ENCODE measurements at regions not wholly inside any gene's neighbourhood (a gene's known extent, or its start where the extent isn't known, plus 50 kb on each side); places are given as distances from the start of the nearest gene placed in this dataset.

DNA sequence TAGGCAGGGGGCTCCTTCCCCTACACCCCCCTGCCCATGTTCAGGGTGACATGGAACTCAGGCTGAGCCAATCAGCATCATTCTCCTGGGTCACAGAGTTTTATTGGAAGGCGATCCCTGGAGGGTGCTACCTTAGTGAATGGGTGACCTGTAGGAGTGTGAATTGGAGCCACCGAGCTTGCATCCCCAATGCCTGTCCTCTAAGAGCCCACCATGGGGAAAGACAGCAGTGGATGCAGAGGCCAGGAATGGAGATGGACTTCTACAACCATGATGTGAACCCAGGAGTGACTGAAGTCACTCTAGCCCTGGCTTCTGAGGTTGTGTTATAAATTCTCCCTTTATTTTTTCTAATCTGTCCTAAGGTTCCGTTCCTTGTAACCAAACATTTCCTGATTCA, 89.4 kb downstream of the CCDC71L start (continued):
- TF ChIP-seq TCF7L2 (IDR thresholded peaks at IDR 0.05; ENCODE audit: borderline replicate concordance, extremely low read depth, insufficient read depth, insufficient read length): no peak
- no peak for TF ChIP-seq JUND (IDR thresholded peaks at IDR 0.05)
- TF ChIP-seq SP1 (IDR thresholded peaks at IDR 0.05; ENCODE audit: low read depth): no peak
- TF ChIP-seq YY1 (IDR thresholded peaks at IDR 0.05; ENCODE audit: extremely low read depth, insufficient replicate concordance, low read depth, low read length): no peak

DNA sequence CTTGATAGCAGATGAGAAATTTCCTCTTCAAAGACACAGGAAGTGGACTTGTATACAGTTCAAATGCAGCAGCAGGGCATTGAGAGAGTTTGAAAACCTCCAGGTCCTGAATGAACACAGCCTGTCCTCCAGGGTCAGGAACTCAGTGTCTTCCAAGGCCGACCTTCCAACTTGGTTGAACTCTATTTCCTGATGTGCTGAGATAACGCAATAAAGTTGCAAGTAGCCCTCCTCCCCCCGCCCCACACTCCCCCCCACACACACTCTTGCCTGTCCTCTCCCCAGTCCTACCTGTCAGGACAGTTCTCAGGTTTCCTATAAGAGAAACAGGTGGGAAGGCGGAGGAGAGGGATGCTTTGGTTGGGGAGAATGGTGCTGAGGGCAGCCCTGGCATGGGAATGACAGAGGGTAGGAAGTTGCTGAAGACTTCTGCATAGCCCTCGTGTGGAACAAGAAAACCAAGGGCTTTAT, 90.0 kb downstream of the CCDC71L start:
- Histone ChIP-seq H2AFZ (ENCODE audit: low read depth, low read length, poor library complexity, severe bottlenecking) (no peak overlapping the region), H3K9me2 (ENCODE audit: insufficient read depth) (no peaks in the 10 kb centered on the region; the same call in 1 of the 2 replicates), H4K20me1 (ENCODE audit: insufficient read depth) (no peaks in the 10 kb centered on the region), H3K36me3 (ENCODE audit: control insufficient read depth in 1 of 2, insufficient read depth in 2 of 2, low read length in 2 of 2) (no peaks in the 10 kb centered on the region), H3K9ac (ENCODE audit: low read length) (no peak overlapping the region), H3K27me3 (ENCODE audit: insufficient read depth, low read length) (no peaks in the 10 kb centered on the region), H3K4me3 (replicated peaks in 1 of 2; ENCODE audit: low read depth in 1 of 2, low read length in 2 of 2) (no peak overlapping the region), H3K4me2 (ENCODE audit: low read length) (no peak overlapping the region), H3K27ac (ENCODE audit: low read depth, low read length) (no peak overlapping the region), H3K9me3 (ENCODE audit: control insufficient read depth in 1 of 2, insufficient read depth in 1 of 2, low read depth in 1 of 2, low read length in 2 of 2) (no peaks in the 10 kb centered on the region), H3K79me2 (ENCODE audit: insufficient read depth, low read length) (no peaks in the 10 kb centered on the region), H3K4me1 (ENCODE audit: control insufficient read depth in 1 of 2, insufficient read depth in 2 of 2, low read length in 2 of 2) (peaks cover 5 to 18% of the 10 kb centered on the region in 2 experiments; a peak in 2 of 4 replicates)
- RAD21 ChIA-PET (ENCODE audit: low non-redundant PET in 1 of 2, low total read pairs in 2 of 2, uncharacterized antibody in 2 of 2, unreplicated experiment in 2 of 2): no interaction called here
- intact Hi-C loops (cut with micrococcal nuclease): no loop called here
- ATAC-seq (no peak), DNase-seq (ENCODE audit: low read depth, low spot score) (no peak)
- CTCF ChIA-PET: no interaction called here
- POLR2A ChIA-PET: no interaction called here
- no TSS peak for BruUV-seq (replicated peaks)
- TF ChIP-seq, protein P1, sequence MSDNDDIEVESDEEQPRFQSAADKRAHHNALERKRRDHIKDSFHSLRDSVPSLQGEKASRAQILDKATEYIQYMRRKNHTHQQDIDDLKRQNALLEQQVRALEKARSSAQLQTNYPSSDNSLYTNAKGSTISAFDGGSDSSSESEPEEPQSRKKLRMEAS (IDR thresholded peaks at IDR 0.05): no peak
- no peak for TF ChIP-seq CBX3 (IDR thresholded peaks at IDR 0.05; ENCODE audit: low read depth)
- TF ChIP-seq, protein P2, sequence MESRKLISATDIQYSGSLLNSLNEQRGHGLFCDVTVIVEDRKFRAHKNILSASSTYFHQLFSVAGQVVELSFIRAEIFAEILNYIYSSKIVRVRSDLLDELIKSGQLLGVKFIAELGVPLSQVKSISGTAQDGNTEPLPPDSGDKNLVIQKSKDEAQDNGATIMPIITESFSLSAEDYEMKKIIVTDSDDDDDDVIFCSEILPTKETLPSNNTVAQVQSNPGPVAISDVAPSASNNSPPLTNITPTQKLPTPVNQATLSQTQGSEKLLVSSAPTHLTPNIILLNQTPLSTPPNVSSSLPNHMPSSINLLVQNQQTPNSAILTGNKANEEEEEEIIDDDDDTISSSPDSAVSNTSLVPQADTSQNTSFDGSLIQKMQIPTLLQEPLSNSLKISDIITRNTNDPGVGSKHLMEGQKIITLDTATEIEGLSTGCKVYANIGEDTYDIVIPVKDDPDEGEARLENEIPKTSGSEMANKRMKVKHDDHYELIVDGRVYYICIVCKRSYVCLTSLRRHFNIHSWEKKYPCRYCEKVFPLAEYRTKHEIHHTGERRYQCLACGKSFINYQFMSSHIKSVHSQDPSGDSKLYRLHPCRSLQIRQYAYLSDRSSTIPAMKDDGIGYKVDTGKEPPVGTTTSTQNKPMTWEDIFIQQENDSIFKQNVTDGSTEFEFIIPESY (IDR thresholded peaks at IDR 0.05; ENCODE audit: extremely low read depth, insufficient replicate concordance, low read length): no peak
- no peak for TF ChIP-seq SRF (IDR thresholded peaks at IDR 0.05; ENCODE audit: low read depth)

Data from HCT116 (cell line).